Activated B cell treated with CpG ODN at 0.5 μM for 24 hours (primary cell): ENCODE measurements at regions not wholly inside any gene's neighbourhood (a gene's known extent, or its start where the extent isn't known, plus 50 kb on each side); places are given as distances from the start of the nearest gene placed in this dataset.

ENCODE experiments used
- ATAC-seq: fragments of 200-7000 bp; cut with Tn5 transposase; one replicate; pipeline ENCODE4 v1.10.0; 2021; ENCODE audit warnings: low read depth, mild to moderate bottlenecking, moderate library complexity
- CTCF ChIA-PET: fragments of 350-600 bp; sonication (Branson Sonifier 250); formaldehyde crosslinking; loops from one replicate; lab custom pipeline; 2021; ENCODE audit warnings: antibody characterized with exemption; lab: Charles Lee
- POLR2A ChIA-PET: fragments of 350-600 bp; sonication (Branson Sonifier 250); formaldehyde crosslinking; loops from one replicate; lab custom pipeline; 2021; ENCODE audit warnings: antibody characterized with exemption; lab: Charles Lee
- DNase-seq: peaks from one replicate; pipeline ENCODE4 v3.0.0; 2022
- H3K27ac Mint-ChIP-seq: one replicate; pipeline ENCODE4 v1.8.0; 2020; ENCODE audit warnings: mixed read lengths
- H3K27me3 Mint-ChIP-seq: one replicate; pipeline ENCODE4 v1.8.0; 2021; ENCODE audit warnings: mixed read lengths
- H3K36me3 Mint-ChIP-seq: one replicate; pipeline ENCODE4 v1.8.0; 2021; ENCODE audit warnings: low read depth, mixed read lengths
- H3K4me1 Mint-ChIP-seq: one replicate; pipeline ENCODE4 v1.8.0; 2021; ENCODE audit warnings: mixed read lengths
- H3K4me3 Mint-ChIP-seq: one replicate; pipeline ENCODE4 v1.8.0; 2020; ENCODE audit warnings: mild to moderate bottlenecking, mixed read lengths
- H3K9me3 Mint-ChIP-seq: one replicate; pipeline ENCODE4 v1.8.0; 2020; ENCODE audit warnings: mixed read lengths
- CTCF ChIP-seq: fragments of 200-600 bp; IDR thresholded peaks from one replicate; pipeline ENCODE4 v1.8.0; 2022; ENCODE audit warnings: antibody characterized with exemption, mild to moderate bottlenecking
- intact Hi-C: fragments of 100-400 bp; cut with micrococcal nuclease; formaldehyde crosslinking; loops from one replicate; pipeline ENCODE4 v1.15.1; 2024

- H3K4me1 Mint-ChIP-seq: peaks cover 3% of the 10 kb centered on the region
- POLR2A ChIA-PET: no interaction called here
- no peaks in the 10 kb centered on the region for H3K36me3 Mint-ChIP-seq
- intact Hi-C loops: no loop called here
- ATAC-seq: no peak
- H3K27ac Mint-ChIP-seq: no peak overlapping the region
- peaks cover 11% of the 10 kb centered on the region for H3K27me3 Mint-ChIP-seq
- TF ChIP-seq CTCF: no peak
- H3K9me3 Mint-ChIP-seq: peaks cover 6% of the 10 kb centered on the region
- CTCF ChIA-PET: no interaction called here
- no peak overlapping the region for H3K4me3 Mint-ChIP-seq
- DNase-seq: no peak
These were observed 139.5 kb downstream of the ERMARD start for GRCh38 chr6:169890901-169891300.

GRCh38 chr6:169890049-169890448 lies 138.6 kb downstream of the ERMARD start:
- TF ChIP-seq CTCF: no peak
- Mint-ChIP-seq H3K9me3 (peaks cover 10% of the 10 kb centered on the region), H3K36me3 (no peaks in the 10 kb centered on the region), H3K4me3 (no peak overlapping the region), H3K4me1 (peaks cover under 1% of the 10 kb centered on the region), H3K27me3 (peaks cover 11% of the 10 kb centered on the region), H3K27ac (no peak overlapping the region)
- intact Hi-C loops: no loop called here
- DNase-seq (no peak), ATAC-seq (no peak)
- ChIA-PET POLR2A (no interaction called here), CTCF (no interaction called here)

GRCh38 chr6:169887529-169888140 lies 136.2 kb downstream of the ERMARD start:
- no peak for DNase-seq
- no peak for ATAC-seq
- TF ChIP-seq CTCF: no peak
- Mint-ChIP-seq H3K27me3 (peaks cover 19% of the 10 kb centered on the region), H3K4me3 (no peak overlapping the region), H3K36me3 (no peaks in the 10 kb centered on the region), H3K9me3 (peaks cover 10% of the 10 kb centered on the region), H3K4me1 (no peaks in the 10 kb centered on the region), H3K27ac (no peak overlapping the region)
- POLR2A ChIA-PET: no interaction called here
- intact Hi-C loops: no loop called here
- CTCF ChIA-PET: no interaction called here

- ATAC-seq (no peak), DNase-seq (no peak)
- no peak overlapping the region for H3K4me3 Mint-ChIP-seq
- intact Hi-C loops: no loop called here
- H3K9me3 Mint-ChIP-seq: peaks cover 10% of the 10 kb centered on the region
- no peak for TF ChIP-seq CTCF
- CTCF ChIA-PET: no interaction called here
- H3K27me3 Mint-ChIP-seq: peaks cover 23% of the 10 kb centered on the region
- no peak overlapping the region for H3K27ac Mint-ChIP-seq
- no peaks in the 10 kb centered on the region for H3K4me1 Mint-ChIP-seq
- POLR2A ChIA-PET: no interaction called here
- no peaks in the 10 kb centered on the region for H3K36me3 Mint-ChIP-seq
These were observed 135.3 kb downstream of the ERMARD start for GRCh38 chr6:169886631-169887227.

- Mint-ChIP-seq H3K9me3 (peaks cover 6% of the 10 kb centered on the region), H3K4me3 (no peak overlapping the region), H3K36me3 (no peaks in the 10 kb centered on the region), H3K27ac (no peak overlapping the region), H3K27me3 (peaks cover 29% of the 10 kb centered on the region), H3K4me1 (no peaks in the 10 kb centered on the region)
- no peak for DNase-seq
- ATAC-seq: no peak
- TF ChIP-seq CTCF: no peak
- intact Hi-C loops: no loop called here
- ChIA-PET POLR2A (no interaction called here), CTCF (no interaction called here)
These were observed 134.4 kb downstream of the ERMARD start for GRCh38 chr6:169885831-169886230.
